ENCODE measurements at regions not wholly inside any gene's neighbourhood (a gene's known extent, or its start where the extent isn't known, plus 50 kb on each side); places are given as distances from the start of the nearest gene placed in this dataset.

DNA sequence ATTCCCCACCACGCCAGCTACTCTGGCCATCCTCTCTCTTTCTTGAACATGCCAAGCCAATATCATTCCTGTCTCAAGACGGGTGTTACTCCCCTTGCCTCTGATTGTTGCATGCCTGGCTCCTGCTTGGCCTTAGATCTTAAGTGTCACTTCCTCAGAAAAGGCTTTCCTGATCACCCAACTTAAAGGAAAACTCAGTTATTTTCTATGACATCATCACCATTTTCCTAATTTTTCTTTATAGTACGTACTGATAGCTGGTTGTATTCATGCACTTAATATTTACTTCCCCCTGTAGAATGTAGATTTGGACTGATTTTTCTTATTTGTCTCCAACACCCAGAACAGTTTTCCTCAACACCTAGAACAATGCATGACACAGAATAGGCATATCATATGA lies 123.8 kb upstream of the TSPAN2 start:
- no peak overlapping the region for H3K9ac ChIP-seq (ENCODE audit: low read length in 3 of 3)
- DNase-seq, result no peak
- H3K4me1 ChIP-seq (ENCODE audit: control insufficient read depth in 2 of 3, insufficient read depth in 2 of 3, low read depth in 1 of 3, low read length in 3 of 3), result no peaks in the 10 kb centered on the region
- H3K27ac ChIP-seq (ENCODE audit: low read depth in 2 of 2, low read length in 2 of 2), result no peak overlapping the region
- H3K36me3 ChIP-seq (ENCODE audit: control insufficient read depth in 2 of 3, insufficient read depth in 3 of 3, low read length in 3 of 3), result no peaks in the 10 kb centered on the region
- FAIRE-seq, result no peak
- no peak for TF ChIP-seq CTCF (IDR thresholded peaks at IDR 0.05; ENCODE audit: borderline replicate concordance, extremely low read depth, insufficient read depth)
- H3K4me3 ChIP-seq (ENCODE audit: low read length in 3 of 3), result no peak overlapping the region
- no peaks in the 10 kb centered on the region for H3K27me3 ChIP-seq (ENCODE audit: control insufficient read depth, insufficient read depth, low read length)
- no peaks in the 10 kb centered on the region for H3K9me3 ChIP-seq (ENCODE audit: control insufficient read depth in 2 of 3, insufficient read depth in 1 of 3, low read length in 3 of 3)
- intact Hi-C loops (cut with DNase I), result no loop called here

- Histone ChIP-seq H3K27ac (ENCODE audit: low read depth in 2 of 2, low read length in 2 of 2) (no peak overlapping the region), H3K4me3 (ENCODE audit: low read length in 3 of 3) (no peak overlapping the region), H3K9me3 (ENCODE audit: control insufficient read depth in 2 of 3, insufficient read depth in 1 of 3, low read length in 3 of 3) (no peaks in the 10 kb centered on the region), H3K4me1 (ENCODE audit: control insufficient read depth in 2 of 3, insufficient read depth in 2 of 3, low read depth in 1 of 3, low read length in 3 of 3) (no peaks in the 10 kb centered on the region), H3K27me3 (ENCODE audit: control insufficient read depth, insufficient read depth, low read length) (no peaks in the 10 kb centered on the region), H3K9ac (ENCODE audit: low read length in 3 of 3) (no peak overlapping the region), H3K36me3 (ENCODE audit: control insufficient read depth in 2 of 3, insufficient read depth in 3 of 3, low read length in 3 of 3) (no peaks in the 10 kb centered on the region)
- FAIRE-seq (no peak), DNase-seq (no peak)
- no peak for TF ChIP-seq CTCF (IDR thresholded peaks at IDR 0.05; ENCODE audit: borderline replicate concordance, extremely low read depth, insufficient read depth)
- intact Hi-C loops (cut with DNase I), result no loop called here
Measured at GRCh38 chr1:115211071-115211745, 121.9 kb upstream of the TSPAN2 start.

DNA sequence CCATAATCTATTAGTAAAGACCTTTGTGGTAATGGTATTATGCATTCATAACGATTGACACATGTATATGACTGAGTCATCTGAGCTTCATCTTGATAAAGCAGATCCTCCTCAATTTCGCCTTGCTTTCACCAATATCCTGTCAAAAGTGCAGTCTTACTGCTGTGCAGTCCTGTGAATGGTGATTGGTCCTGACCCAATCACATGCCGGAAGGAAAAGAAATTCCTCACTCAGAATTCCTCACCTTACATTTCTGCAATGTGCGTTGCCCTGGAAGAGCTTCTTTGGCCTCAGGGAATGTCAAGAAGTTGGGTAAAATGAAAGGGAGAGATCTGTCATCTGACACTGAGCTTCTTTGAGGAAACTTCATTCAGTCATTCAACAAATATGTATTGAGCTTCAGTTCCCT lies 121.0 kb upstream of the TSPAN2 start:
- Histone ChIP-seq H3K27me3 (ENCODE audit: control insufficient read depth, insufficient read depth, low read length) (no peaks in the 10 kb centered on the region), H3K27ac (ENCODE audit: low read depth in 2 of 2, low read length in 2 of 2) (no peak overlapping the region), H3K4me3 (ENCODE audit: low read length in 3 of 3) (no peak overlapping the region), H3K9ac (ENCODE audit: low read length in 3 of 3) (no peak overlapping the region), H3K36me3 (ENCODE audit: control insufficient read depth in 2 of 3, insufficient read depth in 3 of 3, low read length in 3 of 3) (no peaks in the 10 kb centered on the region), H3K9me3 (ENCODE audit: control insufficient read depth in 2 of 3, insufficient read depth in 1 of 3, low read length in 3 of 3) (no peaks in the 10 kb centered on the region), H3K4me1 (ENCODE audit: control insufficient read depth in 2 of 3, insufficient read depth in 2 of 3, low read depth in 1 of 3, low read length in 3 of 3) (no peaks in the 10 kb centered on the region)
- intact Hi-C loops (cut with DNase I), result no loop called here
- TF ChIP-seq CTCF (IDR thresholded peaks at IDR 0.05; ENCODE audit: borderline replicate concordance, extremely low read depth, insufficient read depth), result no peak
- DNase-seq, result no peak
- no peak for FAIRE-seq

DNA sequence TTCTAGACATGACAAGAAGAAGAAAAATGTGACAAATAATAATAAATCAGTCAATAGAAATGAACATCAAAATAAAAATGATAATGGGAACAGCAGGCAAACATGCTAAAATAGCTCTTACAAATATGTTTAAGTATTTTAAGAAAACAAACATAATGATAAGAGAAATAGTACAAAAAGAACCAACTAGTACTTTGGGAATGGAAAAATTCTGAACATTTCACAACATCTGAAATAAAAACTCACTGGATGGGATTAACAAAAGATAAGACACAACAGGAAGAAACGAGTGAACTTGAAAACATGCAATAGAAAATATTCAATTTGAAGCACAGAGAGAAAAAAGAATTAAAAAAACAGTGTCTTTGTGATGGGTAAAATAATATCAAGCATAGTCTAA lies 115.2 kb upstream of the TSPAN2 start:
- H3K36me3 ChIP-seq (ENCODE audit: control insufficient read depth in 2 of 3, insufficient read depth in 3 of 3, low read length in 3 of 3), result no peaks in the 10 kb centered on the region
- intact Hi-C loops (cut with DNase I), result no loop called here

More for the DNA sequence above, 115.2 kb upstream of the TSPAN2 start:
- no peak for TF ChIP-seq CTCF (IDR thresholded peaks at IDR 0.05; ENCODE audit: borderline replicate concordance, extremely low read depth, insufficient read depth)
- Histone ChIP-seq H3K4me1 (ENCODE audit: control insufficient read depth in 2 of 3, insufficient read depth in 2 of 3, low read depth in 1 of 3, low read length in 3 of 3) (no peaks in the 10 kb centered on the region), H3K9me3 (ENCODE audit: control insufficient read depth in 2 of 3, insufficient read depth in 1 of 3, low read length in 3 of 3) (peaks cover 0 to 3% (median 0%) of the 10 kb centered on the region in 3 donors), H3K4me3 (ENCODE audit: low read length in 3 of 3) (no peak overlapping the region), H3K27me3 (ENCODE audit: control insufficient read depth, insufficient read depth, low read length) (no peaks in the 10 kb centered on the region), H3K27ac (ENCODE audit: low read depth in 2 of 2, low read length in 2 of 2) (no peak overlapping the region), H3K9ac (ENCODE audit: low read length in 3 of 3) (no peak overlapping the region)
- FAIRE-seq (peak; percentile 50), DNase-seq (no peak)

All from kidney (tissue), 13 donors.